ENCODE measurements at regions not wholly inside any gene's neighbourhood (a gene's known extent, or its start where the extent isn't known, plus 50 kb on each side); places are given as distances from the start of the nearest gene placed in this dataset.

- TF ChIP-seq CTCF (IDR thresholded peaks at IDR 0.05): no peak
- no peak for TF ChIP-seq POLR2AphosphoS5 (IDR thresholded peaks at IDR 0.05; ENCODE audit: insufficient read depth in 1 of 2, low read depth in 1 of 2)
- no peak for TF ChIP-seq POLR2A (IDR thresholded peaks at IDR 0.05)
These were observed 87.8 kb upstream of the SLC66A3 start for GRCh38 chr2:11067221-11068078.
